GM12878 (cell line): ENCODE measurements at regions not wholly inside any gene's neighbourhood (a gene's known extent, or its start where the extent isn't known, plus 50 kb on each side); places are given as distances from the start of the nearest gene placed in this dataset.

Experiments
- ATAC-seq: fragments of 200-7000 bp; cut with Tn5 transposase; 3 replicates; pipeline ENCODE4 v1.9.1; 2020; ENCODE audit warnings: mild to moderate bottlenecking, moderate library complexity
- BruUV-seq: library from RNA; stranded (reverse); fragments of 400-500 nt; replicated peaks from 2 replicates; lab custom pipeline; 2021; lab: Mats Ljungman, UMichigan
- CTCF ChIA-PET: fragments of 300-600 bp; sonication (Branson Sonifier 250); formaldehyde crosslinking; extraction: SDS; loops from one replicate; lab custom pipeline; 2021; ENCODE audit warnings: inconsistent platforms; lab: Yijun Ruan, JAX
- POLR2A ChIA-PET: fragments of 350-600 bp; formaldehyde crosslinking; extraction: SDS; loops from one replicate; lab custom pipeline; 2021; ENCODE audit warnings: inconsistent platforms; lab: Charles Lee
- RAD21 ChIA-PET: fragments of 300-600 bp; sonication (Branson Sonifier 250); formaldehyde crosslinking; loops from one replicate; lab custom pipeline; 2023; ENCODE audit warnings: antibody characterized with exemption; ENCODE audit not compliant: unreplicated experiment; lab: Charles Lee
- SMC1A ChIA-PET: fragments of 300-600 bp; sonication (Branson Sonifier 250); formaldehyde crosslinking; loops from one replicate; lab custom pipeline; 2023; ENCODE audit not compliant: unreplicated experiment, uncharacterized antibody; lab: Charles Lee
- DNase-seq: peaks from one replicate; pipeline ENCODE4 v3.0.0-alpha.2; 2011; ENCODE audit warnings: low read depth, low spot score
- FAIRE-seq: peaks from 3 replicates; lab custom pipeline; 2011; peaks lifted over from hg19 to GRCh38; lab: Jason Lieb, UNC
- H2AFZ ChIP-seq: 2 replicates; pipeline ENCODE4 v1.6.0; 2011; ENCODE audit warnings: low read depth, low read length, control low read depth; ENCODE audit not compliant: control insufficient read depth
- H3K27ac ChIP-seq: 2 replicates; pipeline ENCODE4 v1.5.1; 2011; ENCODE audit warnings: control low read depth; ENCODE audit not compliant: control insufficient read depth, insufficient read depth
- H3K27me3 ChIP-seq, 2 experiments: replicated peaks in 1 of 2; 2 replicates each; pipeline versions ENCODE4 v1.6.0 to v1.6.1; 2011; ENCODE audit warnings: low read length in 1 of 2; ENCODE audit not compliant: control insufficient read depth in 2 of 2, insufficient read depth in 2 of 2
- H3K36me3 ChIP-seq, 2 experiments: 2 replicates each; pipeline ENCODE4 v1.5.1; 2011; ENCODE audit warnings: low read length in 1 of 2; ENCODE audit not compliant: control insufficient read depth in 2 of 2, insufficient read depth in 2 of 2
- H3K4me1 ChIP-seq: 2 replicates; pipeline ENCODE4 v1.6.1; 2011; ENCODE audit warnings: mild to moderate bottlenecking, low read length, moderate library complexity, mixed read lengths; ENCODE audit not compliant: control insufficient read depth, insufficient read depth
- H3K4me2 ChIP-seq: 2 replicates; pipeline ENCODE4 v1.6.0; 2011; ENCODE audit warnings: control low read depth; ENCODE audit not compliant: control insufficient read depth, insufficient read depth
- H3K4me3 ChIP-seq: fragments of 200-600 bp; sonication (generic); 2 replicates; pipeline ENCODE4 v1.5.1; 2016
- H3K79me2 ChIP-seq: 2 replicates; pipeline ENCODE4 v1.6.0; 2011; ENCODE audit warnings: low read length; ENCODE audit not compliant: control insufficient read depth, insufficient read depth
- H3K9ac ChIP-seq: 2 replicates; pipeline ENCODE4 v1.8.0; 2011; ENCODE audit warnings: low read length, control low read depth, mixed read lengths; ENCODE audit not compliant: control insufficient read depth, insufficient read depth
- H3K9me3 ChIP-seq: replicated peaks from 3 replicates; pipeline ENCODE4 v1.5.1; 2011; ENCODE audit warnings: mild to moderate bottlenecking, low read length; ENCODE audit not compliant: control insufficient read depth, insufficient read depth
- H4K20me1 ChIP-seq: 2 replicates; pipeline ENCODE4 v1.6.0; 2011; ENCODE audit not compliant: control insufficient read depth, insufficient read depth
- ASH2L ChIP-seq: fragments of 300-600, 200-600 bp; sonication (generic); IDR thresholded peaks from 2 replicates; pipeline ENCODE4 v1.6.1; 2017; ENCODE audit warnings: low read depth, mild to moderate bottlenecking, borderline replicate concordance
- ATF2 ChIP-seq: IDR thresholded peaks from 2 replicates; pipeline ENCODE4 v1.6.1; 2012; ENCODE audit warnings: low read length, inconsistent platforms
- BCL3 ChIP-seq: IDR thresholded peaks from 2 replicates; pipeline ENCODE4 v1.6.1; 2011; ENCODE audit warnings: borderline replicate concordance, low read depth, mild to moderate bottlenecking, moderate library complexity, low read length; ENCODE audit not compliant: insufficient read depth, poor library complexity, severe bottlenecking
- BHLHE40 ChIP-seq, 2 experiments: fragments of 450-650 bp in 1 of 2; IDR thresholded peaks; 2 replicates each; pipeline ENCODE4 v1.6.1; 2011 to 2017; ENCODE audit warnings: low read depth in 2 of 2, borderline replicate concordance in 1 of 2, improper control_type of control experiment in 1 of 2, low read length in 1 of 2, mild to moderate bottlenecking in 1 of 2
- BMI1 ChIP-seq: fragments of 450-650 bp; IDR thresholded peaks from 2 replicates; pipeline ENCODE4 v1.6.1; 2016; ENCODE audit warnings: mild to moderate bottlenecking, moderate library complexity, borderline replicate concordance
- CEBPZ ChIP-seq: fragments of 150-350 bp; IDR thresholded peaks from 2 replicates; pipeline ENCODE4 v1.6.1; 2016; ENCODE audit warnings: low read depth, low read length
- CHD2 ChIP-seq: IDR thresholded peaks from 2 replicates; pipeline ENCODE4 v1.6.1; 2011; ENCODE audit warnings: low read depth, low read length, improper control_type of control experiment, borderline replicate concordance
- CREB1 ChIP-seq: IDR thresholded peaks from 2 replicates; pipeline ENCODE4 v1.6.1; 2012; ENCODE audit warnings: low read depth, mild to moderate bottlenecking, inconsistent platforms
- E2F4 ChIP-seq: IDR thresholded peaks from 2 replicates; pipeline ENCODE4 v1.6.1; 2012; ENCODE audit warnings: low read depth, low read length, improper control_type of control experiment
- IKZF1 ChIP-seq: fragments of 450-650 bp; conservative IDR thresholded peaks from 2 replicates; pipeline ENCODE4 v1.6.1; 2017; ENCODE audit warnings: antibody characterized with exemption, mild to moderate bottlenecking
- PBX3 ChIP-seq: IDR thresholded peaks from 2 replicates; pipeline ENCODE4 v1.6.1; 2011; ENCODE audit warnings: mild to moderate bottlenecking, low read depth, low read length, moderate library complexity; ENCODE audit not compliant: insufficient replicate concordance
- SPI1 ChIP-seq: IDR thresholded peaks from 2 replicates; pipeline ENCODE4 v1.6.1; 2011; ENCODE audit warnings: low read depth, mild to moderate bottlenecking, low read length, moderate library complexity, borderline replicate concordance; ENCODE audit not compliant: insufficient read depth
- WGBS: methylation state at CpG from one replicate; pipeline ENCODE4 v1.1.6; 2016; ENCODE audit warnings: low lambda C conversion rate; ENCODE audit not compliant: insufficient replicate concordance, insufficient coverage; ENCODE audit errors: missing lambda C conversion rate; 5-methylcytosine and 5-hydroxymethylcytosine counted together
- in situ Hi-C: fragments of 300-500 bp; cut with MboI; formaldehyde crosslinking; loops from 9 replicates; pipeline ENCODE4 v1.14.3; 2018; ENCODE audit warnings: mixed read lengths
- intact Hi-C: fragments of 100-400 bp; cut with micrococcal nuclease; formaldehyde crosslinking; loops from one replicate; pipeline ENCODE4 v1.14.2; 2022; ENCODE audit not compliant: unreplicated experiment

- TF ChIP-seq BHLHE40 (IDR thresholded peaks at IDR 0.05; ENCODE audit: borderline replicate concordance in 1 of 2, low read depth in 2 of 2, low read length in 1 of 2) (no peak), CREB1 (no peak)
These were observed 649.9 kb upstream of the API5 start (continued) for GRCh38 chr11:42661942-42662341.

- Histone ChIP-seq H3K4me3 (no peak overlapping the region), H3K9ac (no peak overlapping the region), H3K36me3 (no peaks in the 10 kb centered on the region), H3K4me2 (no peak overlapping the region), H4K20me1 (no peaks in the 10 kb centered on the region), H3K27ac (no peak overlapping the region), H3K79me2 (no peaks in the 10 kb centered on the region), H3K27me3 (no peaks in the 10 kb centered on the region), H2AFZ (no peak overlapping the region), H3K9me3 (no peaks in the 10 kb centered on the region), H3K4me1 (no peaks in the 10 kb centered on the region)
- DNase-seq: no peak
- no TSS peak for BruUV-seq
- FAIRE-seq: no peak
- in situ Hi-C loops: no loop called here
- POLR2A ChIA-PET: no interaction called here
- RAD21 ChIA-PET: no interaction called here
- WGBS: 11% methylated on average over 7 of the region's 7 CpGs
- SMC1A ChIA-PET: no interaction called here
- no peak for ATAC-seq
- intact Hi-C loops: no loop called here
- CTCF ChIA-PET: interaction anchor here (1.0 kb wide), 1 partner anchor 14 kb away, joined by 3 read pairs; no protein-coding TSS in a partner anchor
- TF ChIP-seq BMI1 (no peak), SPI1 (no peak), ASH2L (no peak), BCL3 (no peak), CEBPZ (no peak), ATF2 (no peak), E2F4 (no peak), IKZF1 (no peak), CREB1 (no peak), PBX3 (no peak), CHD2 (no peak)
These were observed 642.4 kb upstream of the API5 start for GRCh38 chr11:42669248-42669976.
